Activated B cell treated with CpG ODN at 0.5 μM for 24 hours (primary cell): ENCODE measurements at regions not wholly inside any gene's neighbourhood (a gene's known extent, or its start where the extent isn't known, plus 50 kb on each side); places are given as distances from the start of the nearest gene placed in this dataset.

Source experiments
- ATAC-seq: fragments of 200-7000 bp; cut with Tn5 transposase; one replicate; pipeline ENCODE4 v1.10.0; 2021; ENCODE audit warnings: low read depth, mild to moderate bottlenecking, moderate library complexity
- CTCF ChIA-PET: fragments of 350-600 bp; sonication (Branson Sonifier 250); formaldehyde crosslinking; loops from one replicate; lab custom pipeline; 2021; ENCODE audit warnings: antibody characterized with exemption; lab: Charles Lee
- POLR2A ChIA-PET: fragments of 350-600 bp; sonication (Branson Sonifier 250); formaldehyde crosslinking; loops from one replicate; lab custom pipeline; 2021; ENCODE audit warnings: antibody characterized with exemption; lab: Charles Lee
- DNase-seq: peaks from one replicate; pipeline ENCODE4 v3.0.0; 2022
- H3K27ac Mint-ChIP-seq: one replicate; pipeline ENCODE4 v1.8.0; 2020; ENCODE audit warnings: mixed read lengths
- H3K27me3 Mint-ChIP-seq: one replicate; pipeline ENCODE4 v1.8.0; 2021; ENCODE audit warnings: mixed read lengths
- H3K36me3 Mint-ChIP-seq: one replicate; pipeline ENCODE4 v1.8.0; 2021; ENCODE audit warnings: low read depth, mixed read lengths
- H3K4me1 Mint-ChIP-seq: one replicate; pipeline ENCODE4 v1.8.0; 2021; ENCODE audit warnings: mixed read lengths
- H3K4me3 Mint-ChIP-seq: one replicate; pipeline ENCODE4 v1.8.0; 2020; ENCODE audit warnings: mild to moderate bottlenecking, mixed read lengths
- H3K9me3 Mint-ChIP-seq: one replicate; pipeline ENCODE4 v1.8.0; 2020; ENCODE audit warnings: mixed read lengths
- CTCF ChIP-seq: fragments of 200-600 bp; IDR thresholded peaks from one replicate; pipeline ENCODE4 v1.8.0; 2022; ENCODE audit warnings: antibody characterized with exemption, mild to moderate bottlenecking
- intact Hi-C: fragments of 100-400 bp; cut with micrococcal nuclease; formaldehyde crosslinking; loops from one replicate; pipeline ENCODE4 v1.15.1; 2024

GRCh38 chr5:2366816-2367215 lies 384.7 kb downstream of the IRX2 start:
- intact Hi-C loops = no loop called here
- POLR2A ChIA-PET = no interaction called here

GRCh38 chr5:2357309-2357708 lies 394.2 kb downstream of the IRX2 start:
- no peak for DNase-seq
- H3K27ac Mint-ChIP-seq = no peak overlapping the region
- no peaks in the 10 kb centered on the region for H3K4me1 Mint-ChIP-seq
- no peak for TF ChIP-seq CTCF
- intact Hi-C loops = no loop called here
- ATAC-seq = no peak
- ChIA-PET CTCF (no interaction called here), POLR2A (no interaction called here)
- no peaks in the 10 kb centered on the region for H3K27me3 Mint-ChIP-seq
- no peak overlapping the region for H3K4me3 Mint-ChIP-seq
- H3K36me3 Mint-ChIP-seq = no peaks in the 10 kb centered on the region
- no peaks in the 10 kb centered on the region for H3K9me3 Mint-ChIP-seq

More at GRCh38 chr5:2366816-2367215, 384.7 kb downstream of the IRX2 start:
- Mint-ChIP-seq H3K4me3 (no peak overlapping the region), H3K9me3 (peaks cover 9% of the 10 kb centered on the region), H3K27ac (no peak overlapping the region), H3K36me3 (no peaks in the 10 kb centered on the region), H3K4me1 (no peaks in the 10 kb centered on the region), H3K27me3 (no peaks in the 10 kb centered on the region)
- no peak for ATAC-seq
- no peak for TF ChIP-seq CTCF
- no peak for DNase-seq
- CTCF ChIA-PET = no interaction called here

GRCh38 chr5:2355859-2356258 lies 395.6 kb downstream of the IRX2 start:
- no peak for TF ChIP-seq CTCF
- Mint-ChIP-seq H3K4me1 (no peaks in the 10 kb centered on the region), H3K9me3 (peaks cover 3% of the 10 kb centered on the region), H3K27me3 (no peaks in the 10 kb centered on the region), H3K36me3 (no peaks in the 10 kb centered on the region), H3K27ac (no peak overlapping the region), H3K4me3 (no peak overlapping the region)
- POLR2A ChIA-PET = no interaction called here
- intact Hi-C loops = no loop called here
- CTCF ChIA-PET = no interaction called here
- ATAC-seq (no peak), DNase-seq (no peak)

GRCh38 chr5:2353871-2354440 lies 397.5 kb downstream of the IRX2 start:
- ATAC-seq (no peak), DNase-seq (no peak)
- no peak for TF ChIP-seq CTCF
- H3K27ac Mint-ChIP-seq = no peak overlapping the region
- H3K4me3 Mint-ChIP-seq = no peak overlapping the region
- CTCF ChIA-PET = no interaction called here
- no peaks in the 10 kb centered on the region for H3K27me3 Mint-ChIP-seq
- intact Hi-C loops = no loop called here
- H3K9me3 Mint-ChIP-seq = peaks cover 3% of the 10 kb centered on the region
- POLR2A ChIA-PET = no interaction called here
- H3K36me3 Mint-ChIP-seq = no peaks in the 10 kb centered on the region
- H3K4me1 Mint-ChIP-seq = no peaks in the 10 kb centered on the region

GRCh38 chr5:2353211-2353610 lies 398.3 kb downstream of the IRX2 start:
- no peak overlapping the region for H3K27ac Mint-ChIP-seq
- peaks cover 6% of the 10 kb centered on the region for H3K9me3 Mint-ChIP-seq
- H3K27me3 Mint-ChIP-seq = no peaks in the 10 kb centered on the region
- CTCF ChIA-PET = no interaction called here
- intact Hi-C loops = no loop called here
- DNase-seq (no peak), ATAC-seq (no peak)
- H3K4me1 Mint-ChIP-seq = no peaks in the 10 kb centered on the region
- H3K36me3 Mint-ChIP-seq = no peaks in the 10 kb centered on the region
- TF ChIP-seq CTCF = no peak
- POLR2A ChIA-PET = no interaction called here
- no peak overlapping the region for H3K4me3 Mint-ChIP-seq
